ENCODE measurements at regions not wholly inside any gene's neighbourhood (a gene's known extent, or its start where the extent isn't known, plus 50 kb on each side); places are given as distances from the start of the nearest gene placed in this dataset.
"Not testable (repeated sequence)": the region's sequence is repeated elsewhere in the genome, so short reads cannot be mapped to it uniquely, and the experiment has no call there.

- DNase-seq: no peak
These were observed 332.6 kb upstream of the TMEM132C start for GRCh38 chr12:127934409-127934808.

- DNase-seq: no peak
These were observed 330.5 kb upstream of the TMEM132C start for GRCh38 chr12:127936463-127936862.

GRCh38 chr12:127941332-127941731 lies 325.6 kb upstream of the TMEM132C start:
- no peak for DNase-seq

- no peak for DNase-seq
These were observed 324.0 kb upstream of the TMEM132C start for GRCh38 chr12:127942981-127943380.

GRCh38 chr12:127943481-127944210 lies 323.3 kb upstream of the TMEM132C start:
- DNase-seq: no peak

GRCh38 chr12:127944211-127944899 lies 322.6 kb upstream of the TMEM132C start:
- DNase-seq: no peak

GRCh38 chr12:127957001-127957660 lies 309.8 kb upstream of the TMEM132C start:
- no peak for DNase-seq

GRCh38 chr12:127962303-127962702 lies 304.7 kb upstream of the TMEM132C start:
- no peak for DNase-seq

- DNase-seq: no peak
These were observed 303.0 kb upstream of the TMEM132C start for GRCh38 chr12:127963933-127964332.

- DNase-seq: no peak
These were observed 302.3 kb upstream of the TMEM132C start for GRCh38 chr12:127964717-127965116.

GRCh38 chr12:127966331-127966730 lies 300.6 kb upstream of the TMEM132C start:
- DNase-seq: no peak

GRCh38 chr12:127970491-127970890 lies 296.5 kb upstream of the TMEM132C start:
- no peak for DNase-seq

GRCh38 chr12:127980585-127980984 lies 286.4 kb upstream of the TMEM132C start:
- no peak for DNase-seq

- no peak for DNase-seq
These were observed 285.1 kb upstream of the TMEM132C start for GRCh38 chr12:127981875-127982274.

GRCh38 chr12:127983213-127983791 lies 283.7 kb upstream of the TMEM132C start:
- not testable (repeated sequence) for DNase-seq

GRCh38 chr12:127984386-127985055 lies 282.4 kb upstream of the TMEM132C start:
- DNase-seq: no peak

GRCh38 chr12:127987199-127987901 lies 279.6 kb upstream of the TMEM132C start:
- no peak for DNase-seq

- DNase-seq: no peak
These were observed 275.5 kb upstream of the TMEM132C start for GRCh38 chr12:127991485-127991884.

GRCh38 chr12:127998988-127999387 lies 268.0 kb upstream of the TMEM132C start:
- DNase-seq: no peak

GRCh38 chr12:128004383-128004938 lies 262.5 kb upstream of the TMEM132C start:
- no peak for DNase-seq

- no peak for DNase-seq
These were observed 259.7 kb upstream of the TMEM132C start for GRCh38 chr12:128007250-128007649.

- DNase-seq: no peak
These were observed 258.6 kb upstream of the TMEM132C start for GRCh38 chr12:128008341-128008740.

All from C1 segment of cervical spinal cord (tissue), 14 donors.